ENCODE measurements at regions not wholly inside any gene's neighbourhood (a gene's known extent, or its start where the extent isn't known, plus 50 kb on each side); places are given as distances from the start of the nearest gene placed in this dataset.

GRCh38 chr4:111808174-111808573 lies 337.1 kb upstream of the FAM241A start:
- TF ChIP-seq POLR2AphosphoS5 (IDR thresholded peaks at IDR 0.05; ENCODE audit: low read depth, low read length) (no peak), POU2F2 (IDR thresholded peaks at IDR 0.05; ENCODE audit: low read depth, low read length) (no peak), TAF1 (IDR thresholded peaks at IDR 0.05; ENCODE audit: low read depth, low read length) (no peak), POLR2A (IDR thresholded peaks at IDR 0.05; ENCODE audit: low read depth, low read length) (no peak), SPI1 (IDR thresholded peaks at IDR 0.05; ENCODE audit: low read depth, low read length) (no peak), PAX5 (IDR thresholded peaks at IDR 0.05; ENCODE audit: insufficient read depth, low read length, severe bottlenecking) (no peak)

GRCh38 chr4:111811661-111812060 lies 333.6 kb upstream of the FAM241A start:
- DNase-seq (ENCODE audit: insufficient read length, low spot score) (no peak), FAIRE-seq (no peak)
- TF ChIP-seq PAX5 (IDR thresholded peaks at IDR 0.05; ENCODE audit: insufficient read depth, low read length, severe bottlenecking): no peak
- TF ChIP-seq SPI1 (IDR thresholded peaks at IDR 0.05; ENCODE audit: low read depth, low read length): no peak
- no peak for TF ChIP-seq POU2F2 (IDR thresholded peaks at IDR 0.05; ENCODE audit: low read depth, low read length)
- TF ChIP-seq TAF1 (IDR thresholded peaks at IDR 0.05; ENCODE audit: low read depth, low read length): no peak
- no peak for TF ChIP-seq POLR2A (IDR thresholded peaks at IDR 0.05; ENCODE audit: low read depth, low read length)
- no peak for TF ChIP-seq POLR2AphosphoS5 (IDR thresholded peaks at IDR 0.05; ENCODE audit: low read depth, low read length)

More at GRCh38 chr4:111808174-111808573, 337.1 kb upstream of the FAM241A start:
- DNase-seq (ENCODE audit: insufficient read length, low spot score): no peak
- FAIRE-seq: no peak

GRCh38 chr4:111812114-111812513 lies 333.1 kb upstream of the FAM241A start:
- no peak for TF ChIP-seq TAF1 (IDR thresholded peaks at IDR 0.05; ENCODE audit: low read depth, low read length)
- TF ChIP-seq POU2F2 (IDR thresholded peaks at IDR 0.05; ENCODE audit: low read depth, low read length): no peak
- TF ChIP-seq POLR2A (IDR thresholded peaks at IDR 0.05; ENCODE audit: low read depth, low read length): no peak
- TF ChIP-seq SPI1 (IDR thresholded peaks at IDR 0.05; ENCODE audit: low read depth, low read length): no peak
- no peak for TF ChIP-seq POLR2AphosphoS5 (IDR thresholded peaks at IDR 0.05; ENCODE audit: low read depth, low read length)
- TF ChIP-seq PAX5 (IDR thresholded peaks at IDR 0.05; ENCODE audit: insufficient read depth, low read length, severe bottlenecking): no peak
- FAIRE-seq (no peak), DNase-seq (ENCODE audit: insufficient read length, low spot score) (no peak)

DNA sequence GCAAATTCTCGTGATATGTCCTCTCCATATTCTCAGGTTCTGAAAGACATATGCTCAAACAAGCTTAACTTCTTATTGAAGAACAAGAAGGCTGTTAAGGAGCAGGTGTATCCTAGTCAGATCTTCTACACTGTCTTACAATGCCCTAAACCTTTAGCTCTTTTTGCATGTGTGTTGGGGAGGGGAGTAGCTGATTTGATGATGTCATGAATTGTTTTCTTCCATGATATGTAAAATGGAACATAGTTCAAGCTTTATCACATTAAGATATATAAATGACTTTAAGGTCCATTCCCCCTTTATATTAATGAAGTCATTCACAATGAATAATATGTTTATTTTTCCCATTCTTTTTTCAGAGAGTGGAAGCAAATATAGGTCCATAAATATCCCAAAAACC lies 332.5 kb upstream of the FAM241A start:
- no peak for FAIRE-seq
- no peak for TF ChIP-seq TAF1 (IDR thresholded peaks at IDR 0.05; ENCODE audit: low read depth, low read length)
- TF ChIP-seq POU2F2 (IDR thresholded peaks at IDR 0.05; ENCODE audit: low read depth, low read length): no peak
- no peak for TF ChIP-seq POLR2A (IDR thresholded peaks at IDR 0.05; ENCODE audit: low read depth, low read length)
- no peak for TF ChIP-seq SPI1 (IDR thresholded peaks at IDR 0.05; ENCODE audit: low read depth, low read length)
- no peak for TF ChIP-seq POLR2AphosphoS5 (IDR thresholded peaks at IDR 0.05; ENCODE audit: low read depth, low read length)
- no peak for TF ChIP-seq PAX5 (IDR thresholded peaks at IDR 0.05; ENCODE audit: insufficient read depth, low read length, severe bottlenecking)
- DNase-seq (ENCODE audit: insufficient read length, low spot score): no peak

DNA sequence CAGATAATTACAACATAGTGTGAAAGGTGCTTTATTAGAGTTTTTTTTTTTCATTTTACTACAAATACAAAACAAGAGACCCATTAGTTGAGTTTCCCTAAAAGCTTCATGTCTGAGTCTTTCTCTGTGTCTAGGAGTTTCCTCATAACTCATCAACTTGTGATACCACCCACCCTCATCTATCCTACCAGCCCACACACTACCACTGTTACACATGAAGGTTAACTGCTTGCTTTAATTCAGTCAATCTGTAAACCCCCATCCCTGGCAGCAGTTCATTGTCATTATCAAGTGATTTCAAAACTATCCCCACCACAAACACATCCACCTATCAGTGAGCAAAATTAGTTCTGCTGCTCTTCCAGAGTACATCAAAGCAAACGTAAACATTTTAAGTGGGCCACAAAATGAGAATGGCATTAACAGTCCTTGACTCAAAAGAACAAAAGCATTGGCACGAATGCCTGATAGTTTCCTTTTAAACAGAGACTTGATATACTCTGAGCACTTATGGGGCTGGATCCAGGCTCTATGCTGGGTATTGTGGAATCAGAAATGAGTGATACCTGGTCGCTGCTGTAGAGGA lies 331.6 kb upstream of the FAM241A start:
- TF ChIP-seq PAX5 (IDR thresholded peaks at IDR 0.05; ENCODE audit: insufficient read depth, low read length, severe bottlenecking) (no peak), POLR2A (IDR thresholded peaks at IDR 0.05; ENCODE audit: low read depth, low read length) (no peak), TAF1 (IDR thresholded peaks at IDR 0.05; ENCODE audit: low read depth, low read length) (no peak), POU2F2 (IDR thresholded peaks at IDR 0.05; ENCODE audit: low read depth, low read length) (no peak), POLR2AphosphoS5 (IDR thresholded peaks at IDR 0.05; ENCODE audit: low read depth, low read length) (no peak), SPI1 (IDR thresholded peaks at IDR 0.05; ENCODE audit: low read depth, low read length) (no peak)
- DNase-seq (ENCODE audit: insufficient read length, low spot score) (no peak), FAIRE-seq (no peak)

DNA sequence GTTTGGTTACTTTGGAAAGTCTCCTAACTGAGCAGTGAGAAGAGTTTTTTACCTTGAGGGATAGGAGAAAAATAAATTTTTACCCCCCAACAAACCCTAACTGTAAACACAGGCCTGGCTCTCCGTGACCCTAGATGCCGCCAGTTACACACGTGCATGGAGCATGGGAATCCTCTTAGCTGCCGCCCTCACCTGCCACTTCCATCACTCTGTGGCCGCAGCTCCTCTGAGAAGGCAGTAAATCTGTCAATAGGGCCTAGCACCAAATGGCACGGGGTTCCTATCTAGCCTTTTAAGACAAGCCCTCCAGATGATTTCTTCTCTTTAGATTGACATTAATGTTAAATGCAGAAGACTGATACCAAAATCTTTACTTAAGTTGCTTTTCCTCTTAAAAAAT lies 330.3 kb upstream of the FAM241A start:
- DNase-seq (ENCODE audit: insufficient read length, low spot score): no peak
- no peak for TF ChIP-seq POLR2A (IDR thresholded peaks at IDR 0.05; ENCODE audit: low read depth, low read length)
- TF ChIP-seq PAX5 (IDR thresholded peaks at IDR 0.05; ENCODE audit: insufficient read depth, low read length, severe bottlenecking): no peak
- no peak for TF ChIP-seq SPI1 (IDR thresholded peaks at IDR 0.05; ENCODE audit: low read depth, low read length)
- no peak for TF ChIP-seq TAF1 (IDR thresholded peaks at IDR 0.05; ENCODE audit: low read depth, low read length)
- TF ChIP-seq POLR2AphosphoS5 (IDR thresholded peaks at IDR 0.05; ENCODE audit: low read depth, low read length): no peak
- TF ChIP-seq POU2F2 (IDR thresholded peaks at IDR 0.05; ENCODE audit: low read depth, low read length): no peak
- no peak for FAIRE-seq

DNA sequence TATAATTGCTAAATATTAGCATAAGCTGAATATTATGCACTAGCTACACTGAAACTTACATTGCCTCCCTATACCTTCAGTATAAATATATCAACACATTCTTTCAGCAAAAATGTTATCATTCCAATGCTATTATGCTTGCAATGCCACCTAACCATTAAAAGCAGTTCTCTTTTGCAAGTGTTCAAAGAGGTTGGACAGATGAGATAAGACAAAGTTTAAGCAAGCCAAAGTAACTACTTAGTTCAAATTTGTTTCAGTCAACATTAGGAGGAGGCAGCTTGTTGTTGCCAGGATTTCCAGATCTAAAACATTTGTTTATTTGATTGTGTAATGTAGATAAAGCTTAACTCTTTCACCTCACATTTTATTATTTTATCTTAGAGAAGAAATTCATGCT lies 323.9 kb upstream of the FAM241A start:
- DNase-seq (ENCODE audit: insufficient read length, low spot score) (no peak), FAIRE-seq (no peak)
- no peak for TF ChIP-seq SPI1 (IDR thresholded peaks at IDR 0.05; ENCODE audit: low read depth, low read length)
- TF ChIP-seq POLR2A (IDR thresholded peaks at IDR 0.05; ENCODE audit: low read depth, low read length): no peak
- no peak for TF ChIP-seq POU2F2 (IDR thresholded peaks at IDR 0.05; ENCODE audit: low read depth, low read length)
- no peak for TF ChIP-seq TAF1 (IDR thresholded peaks at IDR 0.05; ENCODE audit: low read depth, low read length)

DNA sequence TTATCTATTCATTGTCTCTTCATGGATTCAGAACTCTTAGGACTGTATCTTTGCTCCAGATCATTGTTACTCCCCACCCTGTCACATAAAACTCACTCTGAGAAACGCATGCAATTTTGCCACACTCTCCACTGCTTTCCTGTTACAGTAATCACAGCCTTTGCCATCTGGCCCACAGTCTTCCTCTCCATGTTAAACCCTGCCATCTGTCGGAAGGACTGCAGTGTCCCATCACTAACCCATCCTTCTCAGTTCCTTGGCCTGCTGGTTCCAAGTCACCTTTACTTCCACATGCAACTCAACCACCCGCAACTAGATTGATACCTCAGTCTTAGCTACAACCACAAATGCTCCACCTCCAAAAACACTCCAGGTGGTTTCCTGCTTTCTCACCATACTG lies 308.7 kb upstream of the FAM241A start:
- DNase-seq (ENCODE audit: insufficient read length, low spot score) (no peak), FAIRE-seq (no peak)
- TF ChIP-seq PAX5 (IDR thresholded peaks at IDR 0.05; ENCODE audit: insufficient read depth, low read length, severe bottlenecking): no peak
- no peak for TF ChIP-seq POU2F2 (IDR thresholded peaks at IDR 0.05; ENCODE audit: low read depth, low read length)
- TF ChIP-seq POLR2AphosphoS5 (IDR thresholded peaks at IDR 0.05; ENCODE audit: low read depth, low read length): no peak
- TF ChIP-seq POLR2A (IDR thresholded peaks at IDR 0.05; ENCODE audit: low read depth, low read length): no peak
- no peak for TF ChIP-seq SPI1 (IDR thresholded peaks at IDR 0.05; ENCODE audit: low read depth, low read length)
- no peak for TF ChIP-seq TAF1 (IDR thresholded peaks at IDR 0.05; ENCODE audit: low read depth, low read length)

- TF ChIP-seq POLR2AphosphoS5 (IDR thresholded peaks at IDR 0.05; ENCODE audit: low read depth, low read length): no peak
- TF ChIP-seq TAF1 (IDR thresholded peaks at IDR 0.05; ENCODE audit: low read depth, low read length): no peak
- no peak for TF ChIP-seq POLR2A (IDR thresholded peaks at IDR 0.05; ENCODE audit: low read depth, low read length)
- TF ChIP-seq PAX5 (IDR thresholded peaks at IDR 0.05; ENCODE audit: insufficient read depth, low read length, severe bottlenecking): no peak
- no peak for TF ChIP-seq POU2F2 (IDR thresholded peaks at IDR 0.05; ENCODE audit: low read depth, low read length)
- no peak for TF ChIP-seq SPI1 (IDR thresholded peaks at IDR 0.05; ENCODE audit: low read depth, low read length)
- no peak for FAIRE-seq
These were observed 307.5 kb upstream of the FAM241A start for GRCh38 chr4:111837761-111838160.

More at GRCh38 chr4:111837761-111838160, 307.5 kb upstream of the FAM241A start:
- no peak for DNase-seq (ENCODE audit: insufficient read length, low spot score)
